LoVo (cell line): ENCODE measurements at regions not wholly inside any gene's neighbourhood (a gene's known extent, or its start where the extent isn't known, plus 50 kb on each side); places are given as distances from the start of the nearest gene placed in this dataset.

Source experiments
- DNase-seq: peaks from one replicate; pipeline ENCODE4 v3.0.0-alpha.2; 2016; ENCODE audit warnings: low spot score

DNA sequence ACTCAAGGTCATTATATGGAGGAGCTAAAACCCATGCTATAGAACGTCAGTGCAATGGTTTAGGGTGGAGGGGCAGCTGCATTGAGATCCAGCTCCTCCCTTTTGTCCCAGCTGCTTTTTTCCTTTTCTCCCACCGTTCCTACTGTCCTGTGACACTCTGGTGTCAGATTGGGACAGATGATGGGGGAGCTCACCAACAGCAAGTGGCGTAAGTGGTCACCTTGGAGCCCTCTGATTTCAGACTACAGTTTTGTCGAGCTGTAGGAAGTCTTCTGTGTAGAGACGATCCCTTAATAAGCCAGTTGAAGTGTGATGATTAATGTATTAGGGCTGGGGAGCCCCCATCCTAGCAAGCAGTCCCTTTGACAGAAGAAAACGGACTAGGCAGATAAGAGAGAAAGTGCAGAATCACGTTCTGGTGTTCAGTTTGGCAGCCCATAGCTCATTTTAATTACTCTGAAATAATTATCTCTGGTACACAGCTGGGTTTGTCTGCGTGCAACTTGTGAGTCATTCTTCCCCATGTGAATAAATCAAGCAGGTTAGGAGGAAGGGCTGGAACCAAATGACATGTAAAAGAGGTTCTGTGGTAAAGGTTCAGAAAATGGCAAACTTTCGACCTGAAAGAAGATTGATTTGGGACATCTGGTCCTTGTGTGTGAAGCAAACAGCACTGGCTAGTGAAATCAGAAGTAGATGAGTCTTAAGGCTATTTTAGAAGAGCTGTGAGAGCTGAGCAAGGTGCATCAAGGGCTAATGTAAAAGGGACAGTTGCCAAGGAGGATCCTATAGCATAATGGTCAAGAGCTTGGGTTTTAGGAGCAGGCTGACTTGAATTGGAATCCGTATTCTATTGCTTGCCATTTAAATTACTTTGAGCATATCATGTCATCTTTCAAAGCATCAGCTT is 241.4 kb downstream of the EDEM1 start:
- no peak for DNase-seq

DNA sequence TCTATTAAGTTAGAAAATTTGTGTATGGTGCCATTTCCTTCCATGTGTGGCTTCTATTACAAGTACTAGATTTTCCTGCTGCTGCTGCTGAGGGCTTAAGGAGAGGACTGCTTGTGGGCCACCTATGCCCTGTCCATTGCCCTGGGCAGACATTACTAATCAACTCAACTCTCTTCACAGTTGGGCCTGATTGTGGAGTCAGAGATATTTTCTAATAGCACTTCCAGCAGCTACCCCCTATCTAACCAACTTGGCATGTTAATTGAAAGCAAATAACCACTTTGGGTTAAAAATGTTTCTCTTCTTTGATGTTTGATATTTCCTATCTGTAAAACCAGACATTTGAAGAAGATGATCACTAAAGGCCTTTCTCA is 242.0 kb downstream of the EDEM1 start:
- no peak for DNase-seq

DNA sequence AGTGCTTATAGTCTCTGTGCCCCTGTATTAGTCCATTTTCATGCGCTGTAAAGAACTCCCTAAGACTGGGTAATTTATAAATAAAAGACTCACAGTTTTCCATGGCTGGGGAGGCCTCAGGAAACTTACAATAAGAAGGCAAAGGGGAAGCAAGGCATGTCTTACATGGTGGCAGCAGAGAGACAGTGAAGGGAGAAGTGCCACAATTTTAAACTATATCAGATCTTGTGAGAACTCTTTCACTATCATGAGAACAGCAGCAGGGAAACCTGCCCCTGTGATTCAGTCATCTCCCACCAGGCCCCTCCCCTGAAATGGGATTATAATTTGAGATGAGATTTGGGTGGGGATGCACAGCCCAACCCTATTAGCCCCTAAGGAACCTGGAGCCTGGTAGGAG is 243.2 kb downstream of the EDEM1 start:
- no peak for DNase-seq

DNA sequence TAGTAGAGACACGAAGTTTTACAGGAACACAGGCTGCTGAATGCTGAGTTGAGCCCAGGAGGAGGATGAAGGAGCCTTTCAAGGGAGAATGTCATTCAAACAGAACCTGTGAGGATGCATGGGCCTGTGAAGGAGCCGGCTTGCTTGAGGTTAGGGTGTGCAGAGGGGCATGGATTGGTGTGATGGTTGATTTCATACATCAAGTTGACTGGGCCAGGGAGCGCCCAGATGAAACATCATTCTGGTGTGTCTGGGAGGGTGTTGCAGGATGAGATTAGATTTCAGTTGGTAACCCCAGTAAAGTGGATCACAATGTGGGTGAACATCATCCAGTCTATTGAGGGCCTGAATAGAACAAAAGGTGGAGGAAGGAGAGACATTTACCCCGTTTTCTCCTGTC is 243.6 kb downstream of the EDEM1 start:
- DNase-seq, result no peak

DNA sequence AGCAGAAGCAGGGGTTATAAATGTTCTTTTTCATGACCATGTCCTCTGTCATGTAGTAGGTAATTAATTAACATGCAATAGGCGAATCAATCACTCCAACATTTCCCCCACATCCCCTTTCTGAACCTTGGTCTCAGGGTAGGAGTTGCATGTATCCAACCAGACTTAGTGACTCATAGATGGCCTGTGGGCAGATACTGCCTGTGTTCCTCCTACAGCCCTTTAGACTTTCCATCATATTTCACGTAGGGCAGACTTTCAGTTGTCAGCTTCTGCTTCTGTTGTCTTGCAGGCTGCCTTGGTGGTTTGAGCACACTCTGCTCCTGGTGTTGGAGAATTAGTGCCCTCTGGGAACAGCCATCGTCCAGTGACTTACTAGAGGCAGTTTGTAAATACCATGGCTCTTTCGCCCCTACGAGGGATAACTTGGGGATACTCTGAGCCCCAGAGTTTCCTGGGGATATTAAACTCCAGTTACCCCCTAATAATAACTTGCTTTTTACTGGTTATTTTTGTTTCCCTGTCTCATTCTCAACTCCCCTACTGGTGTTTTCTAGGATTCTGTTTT is 244.4 kb downstream of the EDEM1 start:
- DNase-seq, result no peak

DNA sequence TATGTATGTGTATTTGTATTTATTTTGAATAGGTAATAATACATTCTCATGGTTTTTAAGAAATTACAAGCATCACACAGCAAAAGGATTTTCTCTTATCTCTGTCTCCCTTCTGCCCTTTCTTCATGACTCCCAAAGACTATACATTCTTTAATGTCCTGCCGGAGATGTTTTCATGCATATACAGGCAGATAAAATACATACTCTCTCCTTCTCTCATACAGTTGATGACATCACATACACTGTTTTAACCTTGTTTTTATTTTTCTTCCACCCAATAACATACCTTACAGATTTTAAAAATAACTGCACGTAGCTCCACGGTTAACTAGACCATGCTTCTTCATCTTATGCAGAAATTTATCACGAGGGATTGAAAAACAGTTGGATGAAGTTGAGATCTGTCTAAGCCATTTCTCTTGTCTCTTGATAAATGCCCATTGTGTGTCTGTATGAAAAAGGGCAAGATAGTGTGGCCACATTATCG is 249.8 kb downstream of the EDEM1 start:
- no peak for DNase-seq

DNA sequence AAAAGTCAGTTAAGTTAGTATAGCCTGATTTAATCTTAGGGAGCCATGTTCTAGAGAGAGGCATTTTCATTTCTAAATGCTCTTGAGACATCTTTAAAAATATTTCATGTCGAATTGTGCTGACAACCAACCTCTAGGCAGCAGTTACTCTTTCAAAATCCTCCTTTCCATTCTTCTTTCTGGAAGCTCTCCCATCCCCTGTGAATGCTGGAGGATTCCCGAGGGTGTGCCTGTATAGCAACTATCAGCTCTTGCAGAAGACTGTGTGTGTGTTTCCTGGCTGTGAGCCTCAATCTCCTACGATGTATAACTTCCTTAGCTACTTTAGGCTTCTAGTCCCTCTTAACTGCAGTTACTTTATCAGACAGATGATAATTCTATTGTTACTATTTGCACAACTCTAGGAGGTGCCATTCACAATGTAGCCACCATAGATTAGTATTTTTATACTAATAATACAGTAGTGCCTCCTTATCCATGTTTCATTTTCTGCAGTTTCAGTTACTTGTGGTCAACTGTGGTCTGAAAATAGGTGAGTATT is 250.3 kb downstream of the EDEM1 start:
- DNase-seq, result no peak

DNA sequence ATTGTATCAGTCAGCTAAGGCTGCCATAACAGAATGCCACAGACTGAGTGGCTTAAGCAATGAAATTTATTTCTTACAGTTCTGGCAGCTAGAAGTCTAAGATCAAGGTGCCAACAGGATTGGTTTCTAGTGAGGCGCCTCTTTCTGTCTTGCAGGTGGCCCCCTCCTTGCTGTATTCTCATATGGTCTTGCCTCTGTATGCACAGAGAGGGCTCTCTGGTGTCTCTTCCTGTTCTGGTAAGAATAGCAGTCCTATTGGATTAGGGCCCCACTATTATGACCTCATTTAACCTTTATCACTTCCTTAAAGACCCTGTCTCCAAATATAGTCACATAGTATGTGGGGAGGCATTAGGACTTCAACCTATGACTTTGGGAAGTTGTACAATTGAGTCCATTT is 253.9 kb downstream of the EDEM1 start:
- no peak for DNase-seq

DNA sequence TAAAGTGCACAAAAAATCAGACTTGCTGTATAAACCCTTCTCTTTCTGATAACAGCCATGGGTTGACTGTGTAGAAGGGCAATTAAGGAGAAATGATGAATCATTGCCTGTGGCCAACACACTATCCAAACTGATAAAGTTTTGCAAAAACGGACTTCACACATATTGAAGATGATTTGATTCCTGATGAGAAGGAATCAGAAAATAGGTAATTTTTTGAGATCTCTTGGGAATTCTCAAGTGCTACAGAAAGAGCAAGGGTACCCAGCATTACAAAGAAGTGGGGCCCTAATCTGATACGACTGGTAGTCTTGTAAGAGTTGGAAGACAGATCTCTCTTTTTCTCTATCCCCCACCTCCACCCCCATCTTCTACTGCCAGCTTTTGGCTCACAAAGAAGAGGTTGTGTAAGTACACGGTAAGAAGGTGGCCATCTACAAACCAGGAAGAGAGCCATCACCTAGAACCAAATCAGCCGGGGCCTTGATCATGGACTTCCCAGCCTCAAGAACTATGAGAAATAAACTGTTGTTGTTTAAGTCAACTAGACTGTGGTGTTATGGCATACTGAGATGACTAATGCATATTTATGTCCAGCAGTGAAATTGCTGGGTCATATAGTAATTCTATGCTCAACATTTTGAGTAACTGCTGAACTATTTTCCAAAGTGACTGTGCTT is 254.7 kb downstream of the EDEM1 start:
- DNase-seq, result no peak

DNA sequence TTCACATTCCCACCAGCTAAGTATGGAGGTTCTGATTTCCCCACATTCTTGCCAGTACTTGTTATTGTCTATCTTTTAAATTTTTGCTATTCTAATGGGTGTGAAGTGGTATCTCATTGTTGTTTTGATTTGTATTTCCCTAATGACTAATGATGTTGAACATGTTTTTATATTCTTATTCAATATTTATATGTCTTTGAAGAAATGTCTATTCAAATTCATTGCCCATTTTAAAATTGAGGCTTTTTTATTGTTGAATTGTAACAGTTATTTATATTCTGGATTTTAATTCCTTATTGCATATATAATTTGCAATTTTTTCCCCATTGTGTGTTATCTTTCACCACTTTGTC is 255.3 kb downstream of the EDEM1 start:
- no peak for DNase-seq

DNA sequence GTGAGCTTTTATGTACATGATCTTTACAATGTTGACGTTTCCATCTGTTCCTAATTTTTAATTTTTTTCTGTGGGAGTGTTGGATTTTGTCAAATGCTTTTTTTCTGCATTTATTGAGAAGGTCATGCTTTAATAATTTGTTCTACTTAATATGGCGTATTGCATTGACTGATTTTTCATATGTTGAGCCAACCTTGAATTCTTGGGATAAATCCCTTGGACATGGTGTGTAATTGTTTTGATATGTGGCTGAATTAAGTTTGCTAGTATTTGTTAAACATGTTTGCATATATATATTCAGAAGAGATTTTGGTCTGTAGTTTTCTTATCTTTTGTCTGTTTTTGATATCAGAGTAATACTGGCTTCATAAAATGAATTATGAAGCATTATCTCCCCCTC is 256.7 kb downstream of the EDEM1 start:
- DNase-seq, result no peak

DNA sequence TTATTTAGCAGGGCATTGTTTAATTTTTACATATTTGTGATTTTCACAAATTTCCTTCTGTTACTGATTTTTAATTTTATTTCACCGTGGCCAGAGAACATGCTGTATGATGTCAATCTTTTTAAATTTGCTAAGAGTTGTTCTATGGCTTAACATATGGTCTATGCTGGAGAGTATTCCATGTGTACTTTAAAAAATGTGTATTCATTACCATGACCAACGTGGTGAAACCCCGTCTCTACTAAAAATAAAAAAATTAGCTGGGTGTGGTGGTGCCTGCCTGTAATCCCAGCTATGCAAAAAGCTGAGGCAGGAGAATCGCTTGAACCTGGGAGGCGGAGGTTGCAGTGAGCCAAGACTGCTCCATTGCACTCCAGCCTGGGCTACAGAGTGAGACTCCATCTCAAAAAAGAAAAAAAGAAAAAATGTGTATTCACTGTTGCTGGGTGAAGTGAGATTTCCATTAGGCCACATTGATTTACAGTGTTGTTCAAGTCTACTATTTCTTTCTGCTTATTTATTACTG is 258.2 kb downstream of the EDEM1 start:
- no peak for DNase-seq

DNA sequence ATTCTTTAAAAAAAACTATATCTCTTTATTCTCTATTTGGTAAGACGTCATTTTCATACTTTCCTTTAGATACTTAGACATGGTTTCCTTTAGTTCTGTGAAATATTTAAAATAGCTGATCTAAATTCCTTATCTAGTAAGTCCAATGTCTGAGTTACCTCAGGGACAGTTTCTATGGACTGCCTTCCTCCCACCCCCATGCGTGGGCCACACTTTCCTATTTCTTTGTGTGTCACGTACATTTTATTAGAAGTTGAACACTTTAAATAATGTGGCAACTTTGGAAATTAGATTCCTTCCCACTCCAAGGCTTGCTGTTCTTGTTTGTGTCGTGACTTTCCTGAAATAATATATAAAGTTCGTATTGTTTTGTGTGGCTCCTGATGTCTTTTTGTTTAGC is 260.7 kb downstream of the EDEM1 start:
- no peak for DNase-seq

DNA sequence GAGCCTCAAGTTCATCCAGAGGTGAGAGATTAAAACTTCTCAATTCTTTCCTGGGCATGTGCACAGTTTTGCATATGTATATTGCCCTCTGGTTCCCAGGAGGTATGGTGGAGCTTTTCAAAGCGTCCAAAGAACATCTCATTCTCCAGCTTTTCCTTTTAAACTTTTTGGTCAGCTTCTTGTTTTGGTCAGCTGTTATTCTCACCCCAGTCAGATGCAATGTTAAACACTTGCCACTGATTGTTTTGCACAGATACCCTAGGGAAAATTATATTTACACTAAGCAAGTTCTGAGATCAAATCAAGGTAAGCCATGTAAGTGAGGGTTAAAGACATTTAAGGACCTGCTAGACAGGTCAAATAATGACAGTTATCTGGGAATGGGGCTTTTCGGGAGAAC is 261.3 kb downstream of the EDEM1 start:
- DNase-seq, result no peak

DNA sequence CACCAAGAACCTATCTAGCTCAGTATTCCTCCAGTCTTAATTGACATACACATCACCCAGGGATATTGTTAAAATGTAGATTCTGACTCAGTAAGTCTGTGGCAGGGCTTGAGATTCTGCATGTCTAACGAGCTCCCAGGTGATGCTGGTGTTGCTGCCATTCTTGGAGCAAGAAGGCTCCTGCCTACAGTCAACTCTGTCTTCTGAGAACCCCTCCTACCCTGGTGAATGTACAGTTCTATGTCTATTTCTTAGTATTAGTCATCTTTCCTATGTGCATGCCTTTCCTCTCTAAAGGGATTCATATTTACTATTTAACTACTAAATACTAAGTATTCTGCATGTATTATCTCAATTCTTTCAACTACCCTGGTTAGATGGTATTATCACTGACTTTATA is 268.7 kb downstream of the EDEM1 start:
- DNase-seq, result no peak

DNA sequence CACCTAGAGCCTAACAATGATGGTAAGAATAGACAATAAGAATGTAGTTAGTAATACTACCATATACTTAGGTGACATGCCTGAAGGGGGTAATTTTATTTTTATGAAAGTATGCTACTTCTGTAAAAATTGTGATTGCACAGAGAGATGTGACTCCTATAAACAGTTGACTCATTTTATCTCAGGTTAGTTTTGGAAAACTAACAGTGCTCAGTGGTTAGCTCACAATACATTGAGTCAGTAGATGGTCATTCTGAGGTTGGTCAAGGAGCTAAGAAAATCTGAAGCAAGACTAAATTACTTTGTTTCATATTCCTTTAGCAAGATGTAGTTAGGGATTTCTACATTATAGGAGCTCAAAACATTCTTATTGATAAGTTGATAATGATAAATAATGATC is 271.0 kb downstream of the EDEM1 start:
- DNase-seq, result no peak

DNA sequence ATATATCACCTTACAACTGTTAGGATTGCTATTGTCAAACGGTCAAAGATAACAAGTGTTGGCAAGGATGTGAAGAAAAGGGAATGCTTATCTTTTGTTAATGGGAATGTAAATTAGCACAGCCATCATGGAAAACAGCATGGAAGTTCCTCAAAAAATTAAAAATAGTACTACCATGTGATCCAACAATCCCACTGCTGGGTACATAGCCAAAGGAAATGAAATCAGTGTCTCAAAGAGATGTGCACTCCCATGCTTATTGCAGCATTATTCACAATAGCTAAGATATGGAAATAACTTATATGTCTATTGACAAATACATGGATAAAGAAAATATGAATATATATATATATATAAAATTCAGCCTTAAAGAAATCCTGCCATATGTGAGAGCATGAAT is 274.6 kb downstream of the EDEM1 start:
- no peak for DNase-seq

DNA sequence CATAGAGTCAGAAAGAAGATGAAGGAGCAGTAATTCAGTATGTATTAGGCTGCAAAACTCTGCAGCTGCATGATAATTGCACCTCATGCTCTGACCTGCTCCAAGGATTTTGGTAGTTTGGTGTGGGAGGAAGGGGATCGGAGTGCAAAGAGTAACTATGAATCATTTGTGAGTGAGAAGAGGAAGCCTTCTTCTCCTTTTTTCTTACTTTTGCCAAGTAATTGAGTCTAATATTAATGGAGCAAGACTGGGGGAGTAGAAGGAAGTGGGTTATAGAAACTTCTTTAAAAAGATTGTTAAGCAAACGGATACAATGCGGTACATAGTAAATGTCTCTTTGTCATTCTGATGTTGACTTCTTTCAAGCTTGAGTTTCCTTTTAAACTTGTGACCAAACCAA is 276.5 kb downstream of the EDEM1 start:
- DNase-seq, result no peak

DNA sequence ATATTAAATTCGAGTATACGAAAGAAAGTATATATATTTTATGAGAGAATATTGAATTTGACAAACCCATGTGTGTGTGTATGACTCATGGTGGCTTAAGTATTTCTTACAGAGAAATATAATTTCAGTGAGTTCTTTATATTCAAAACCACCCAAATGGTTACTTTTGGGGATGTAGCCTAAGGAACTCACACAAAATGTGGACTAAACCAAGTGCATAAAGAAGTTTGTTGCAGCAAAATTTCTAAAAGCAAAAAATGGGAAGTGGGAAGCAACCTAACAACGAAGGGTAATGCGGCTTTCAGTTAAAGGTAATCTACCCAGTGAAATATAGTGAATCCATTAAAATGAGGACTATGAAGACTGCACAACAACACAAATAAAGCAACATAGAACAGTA is 277.1 kb downstream of the EDEM1 start:
- no peak for DNase-seq

DNA sequence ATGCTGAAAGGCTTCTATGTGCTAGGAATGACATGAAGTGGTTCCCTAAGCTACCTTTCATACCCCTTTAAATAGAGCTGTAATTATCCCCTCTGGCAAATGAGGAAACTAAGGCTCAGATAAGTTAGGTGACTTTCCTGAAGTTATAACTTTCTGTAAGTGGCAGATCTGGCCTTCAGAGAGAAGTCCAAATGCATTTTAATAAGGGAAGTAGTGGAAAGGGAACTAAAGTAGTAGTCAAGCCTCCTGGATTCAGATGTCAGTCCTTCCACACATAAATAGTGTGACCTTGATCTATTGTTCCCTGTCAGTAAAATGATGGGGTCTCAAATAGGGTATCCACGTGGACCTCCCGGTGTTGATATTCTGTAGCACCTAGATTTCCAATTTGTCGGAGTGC is 277.7 kb downstream of the EDEM1 start:
- DNase-seq, result no peak

DNA sequence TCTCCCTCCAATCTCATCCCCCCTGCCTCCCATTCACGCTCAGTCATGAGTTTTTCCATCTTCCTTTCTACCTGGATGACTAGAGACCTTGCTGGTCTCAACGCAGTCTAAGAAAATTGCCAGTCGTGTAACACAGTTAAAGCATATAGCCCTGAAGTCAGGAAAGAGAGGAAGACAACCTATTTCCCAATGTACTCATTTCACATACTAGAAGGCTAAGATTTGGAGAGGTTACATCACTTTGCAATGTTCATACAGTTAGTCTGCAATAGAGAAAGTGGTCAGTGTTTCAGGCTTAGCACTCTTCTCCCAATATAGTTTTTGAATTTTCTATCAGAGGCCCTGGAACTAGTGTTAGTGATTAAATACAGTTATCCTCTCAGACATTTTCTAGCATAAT is 278.6 kb downstream of the EDEM1 start:
- no peak for DNase-seq

DNA sequence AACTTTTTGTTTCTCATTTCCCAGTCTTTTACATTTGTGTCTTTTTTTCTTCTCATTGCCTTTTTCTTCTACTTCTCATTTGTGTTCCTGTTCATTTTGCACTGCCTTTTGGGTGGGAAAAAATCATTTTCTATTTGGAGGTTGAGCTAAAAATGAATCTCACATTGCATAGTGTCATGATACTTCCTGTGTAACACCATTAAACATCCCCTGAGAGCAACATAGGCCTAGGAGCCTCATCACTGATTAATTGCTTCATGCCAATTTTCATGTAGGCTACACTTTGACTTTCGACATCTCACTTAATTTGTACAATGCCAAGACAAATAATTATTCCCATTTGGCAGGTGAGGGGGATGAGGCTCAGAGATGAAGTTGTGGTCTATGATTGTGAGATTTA is 279.2 kb downstream of the EDEM1 start:
- no peak for DNase-seq

DNA sequence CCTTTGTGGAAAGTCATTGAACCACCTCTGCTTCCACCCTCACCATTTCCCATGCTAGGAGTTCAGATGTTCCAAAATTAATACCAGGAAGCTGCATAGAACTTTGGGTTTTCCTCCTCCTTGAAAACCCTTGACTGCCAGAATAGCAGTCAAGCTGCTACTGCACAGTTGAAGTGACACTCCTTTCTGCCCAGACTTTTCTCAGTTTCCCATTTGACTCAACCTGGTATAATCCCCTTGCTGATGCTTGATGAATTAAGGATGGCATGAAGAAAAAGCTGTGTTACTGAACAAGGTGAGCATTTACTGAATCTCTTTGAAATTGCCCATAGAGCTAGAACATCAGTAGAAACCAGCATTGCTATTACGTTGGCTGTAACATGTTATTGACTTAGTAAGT is 286.0 kb downstream of the EDEM1 start:
- no peak for DNase-seq
